ENCODE measurements at regions not wholly inside any gene's neighbourhood (a gene's known extent, or its start where the extent isn't known, plus 50 kb on each side); places are given as distances from the start of the nearest gene placed in this dataset.

GRCh38 chr1:68651115-68651514 lies 154.2 kb upstream of the DEPDC1 start:
- DNase-seq (ENCODE audit: extremely low read depth, low read depth): no peak
- no peak overlapping the region for H3K4me3 ChIP-seq (replicated peaks; ENCODE audit: low read depth, low read length)
- no peak for TF ChIP-seq CTCF (IDR thresholded peaks at IDR 0.05; ENCODE audit: low read depth, low read length, missing control alignments)

GRCh38 chr1:68653882-68654281 lies 157.0 kb upstream of the DEPDC1 start:
- TF ChIP-seq CTCF (IDR thresholded peaks at IDR 0.05; ENCODE audit: low read depth, low read length, missing control alignments): no peak

GRCh38 chr1:68673771-68674170 lies 176.9 kb upstream of the DEPDC1 start:
- no peak for TF ChIP-seq CTCF (IDR thresholded peaks at IDR 0.05; ENCODE audit: low read depth, low read length, missing control alignments)
- no peak for DNase-seq (ENCODE audit: extremely low read depth, low read depth)
- H3K4me3 ChIP-seq (replicated peaks; ENCODE audit: low read depth, low read length): no peak overlapping the region

More at GRCh38 chr1:68653882-68654281, 157.0 kb upstream of the DEPDC1 start:
- H3K4me3 ChIP-seq (replicated peaks; ENCODE audit: low read depth, low read length): no peak overlapping the region
- no peak for DNase-seq (ENCODE audit: extremely low read depth, low read depth)

- no peak for TF ChIP-seq CTCF (IDR thresholded peaks at IDR 0.05; ENCODE audit: low read depth, low read length, missing control alignments)
- no peak for DNase-seq (ENCODE audit: extremely low read depth, low read depth)
- no peak overlapping the region for H3K4me3 ChIP-seq (replicated peaks; ENCODE audit: low read depth, low read length)
Measured at GRCh38 chr1:68675336-68675735, 178.5 kb upstream of the DEPDC1 start.

GRCh38 chr1:68677684-68678351 lies 180.9 kb upstream of the DEPDC1 start:
- no peak for TF ChIP-seq CTCF (IDR thresholded peaks at IDR 0.05; ENCODE audit: low read depth, low read length, missing control alignments)
- no peak overlapping the region for H3K4me3 ChIP-seq (replicated peaks; ENCODE audit: low read depth, low read length)
- DNase-seq (ENCODE audit: extremely low read depth, low read depth): no peak

- H3K4me3 ChIP-seq (replicated peaks; ENCODE audit: low read depth, low read length): no peak overlapping the region
- no peak for TF ChIP-seq CTCF (IDR thresholded peaks at IDR 0.05; ENCODE audit: low read depth, low read length, missing control alignments)
- no peak for DNase-seq (ENCODE audit: extremely low read depth, low read depth)
Measured at GRCh38 chr1:68696221-68696620, 199.3 kb upstream of the DEPDC1 start.

GRCh38 chr1:68703921-68704354 lies 207.1 kb upstream of the DEPDC1 start:
- H3K4me3 ChIP-seq (replicated peaks; ENCODE audit: low read depth, low read length): no peak overlapping the region
- DNase-seq (ENCODE audit: extremely low read depth, low read depth): no peak
- TF ChIP-seq CTCF (IDR thresholded peaks at IDR 0.05; ENCODE audit: low read depth, low read length, missing control alignments): no peak
